Stomach (tissue), 8 donors: ENCODE measurements at regions not wholly inside any gene's neighbourhood (a gene's known extent, or its start where the extent isn't known, plus 50 kb on each side); places are given as distances from the start of the nearest gene placed in this dataset.

Source experiments
- DNase-seq, 2 donors: peaks; one replicate each; pipeline versions ENCODE4 v3.0.0 to v3.0.0-alpha.2; 2013 to 2019
- H3K27ac ChIP-seq, 5 donors: fragments of 200-600 bp in 4 of 5; sonication (generic) in 4 of 5; one replicate each; pipeline ENCODE4 v1.5.1; 2013 to 2019; ENCODE audit warnings: mild to moderate bottlenecking in 1 of 5, moderate library complexity in 1 of 5
- H3K27me3 ChIP-seq, 3 donors: fragments of 200-600 bp; sonication (generic); one replicate each; pipeline ENCODE4 v1.5.1; 2017 to 2019; ENCODE audit warnings: mixed run types in 1 of 3
- H3K36me3 ChIP-seq, 4 donors: fragments of 200-600 bp; sonication (generic); 1 replicate in 3 of 4; 2 replicates in 1 of 4; pipeline ENCODE4 v1.5.1; 2016 to 2019
- H3K4me1 ChIP-seq, 4 donors: fragments of 200-600 bp; sonication (generic); one replicate each; pipeline ENCODE4 v1.5.1; 2016 to 2019
- H3K4me3 ChIP-seq, 4 donors: fragments of 200-600 bp; sonication (generic) in 3 of 4; one replicate each; pipeline ENCODE4 v1.5.1; 2016 to 2019; ENCODE audit warnings: mild to moderate bottlenecking in 1 of 4
- H3K9me3 ChIP-seq, 4 donors: fragments of 200-600 bp; sonication (generic); one replicate each; pipeline ENCODE4 v1.5.1; 2016 to 2019
- EP300 ChIP-seq: sonication (generic); formaldehyde crosslinking; IDR thresholded peaks from one replicate; pipeline ENCODE4 v1.6.1; 2017; ENCODE audit warnings: antibody characterized with exemption
- POLR2A ChIP-seq, 4 donors: fragments of 450-650 bp; IDR thresholded peaks; one replicate each; pipeline ENCODE4 v1.6.1; 2016; ENCODE audit warnings: antibody characterized with exemption in 4 of 4, control low read depth in 2 of 4, mild to moderate bottlenecking in 1 of 4, moderate library complexity in 1 of 4
- POLR2AphosphoS5 ChIP-seq, 3 donors: sonication (generic); formaldehyde crosslinking; IDR thresholded peaks; one replicate each; pipeline ENCODE4 v1.6.1; 2016; ENCODE audit warnings: antibody characterized with exemption in 3 of 3
- WGBS, 5 donors: extraction: QIAGEN DNeasy Blood & Tissue Kit in 3 of 5; methylation state at CpG; one replicate each; pipeline versions ENCODE4 v1.1.5 to v1.1.7; 2013 to 2018; 5-methylcytosine and 5-hydroxymethylcytosine counted together
- intact Hi-C: fragments of 100-400 bp; cut with DNase I; formaldehyde crosslinking; loops from one replicate; pipeline ENCODE4 v1.15.1; 2023; ENCODE audit warnings: low total_unique reads
- TF ChIP-seq, protein P1 (sequence below), 7 experiments: fragments of 450-650 bp in 4 of 7; fragments of 200-600 bp in 3 of 7; sonication (generic) in 3 of 7; IDR thresholded peaks; one replicate each; pipeline ENCODE4 v1.5.1; 2016 to 2019; ENCODE audit warnings: antibody characterized with exemption in 7 of 7, control low read depth in 2 of 7, mild to moderate bottlenecking in 1 of 7
- donor health status: healthy with polysubstance abuse.
- donor health status: Bipolar disorder and iron deficiency.
- donor health status: healthy.

DNA sequence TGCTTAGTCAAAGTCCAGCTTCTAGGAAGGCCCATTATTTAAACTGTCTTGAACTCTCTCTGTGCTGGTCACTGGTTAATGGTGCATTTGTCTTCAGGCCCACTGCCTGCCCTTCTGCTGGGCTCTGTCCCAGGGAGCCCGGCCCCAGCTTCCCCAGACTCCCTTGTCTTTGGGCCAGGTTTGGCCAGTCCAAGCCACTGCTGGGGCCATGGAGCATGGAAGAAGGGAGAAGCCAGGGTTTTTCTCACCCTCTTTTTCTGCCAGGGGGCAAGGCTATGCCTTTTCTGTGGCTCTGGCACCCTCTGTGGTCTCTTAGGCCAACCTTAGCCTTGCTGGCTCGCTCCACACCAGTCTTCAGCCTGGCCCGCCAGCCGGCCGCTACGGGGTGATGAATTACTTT is 390.0 kb upstream of the SULF2 start:
- Histone ChIP-seq H3K4me3 (no peak overlapping the region), H3K27me3 (no peaks in the 10 kb centered on the region), H3K4me1 (no peaks in the 10 kb centered on the region), H3K27ac (no peak overlapping the region), H3K9me3 (peaks cover 0 to 9% (median 4%) of the 10 kb centered on the region in 4 donors), H3K36me3 (no peaks in the 10 kb centered on the region)
- no peak for DNase-seq
- WGBS, 5 donors: 79 to 86% (median 81%) methylated on average over 6 of the region's 6 CpGs
- TF ChIP-seq, protein P1, sequence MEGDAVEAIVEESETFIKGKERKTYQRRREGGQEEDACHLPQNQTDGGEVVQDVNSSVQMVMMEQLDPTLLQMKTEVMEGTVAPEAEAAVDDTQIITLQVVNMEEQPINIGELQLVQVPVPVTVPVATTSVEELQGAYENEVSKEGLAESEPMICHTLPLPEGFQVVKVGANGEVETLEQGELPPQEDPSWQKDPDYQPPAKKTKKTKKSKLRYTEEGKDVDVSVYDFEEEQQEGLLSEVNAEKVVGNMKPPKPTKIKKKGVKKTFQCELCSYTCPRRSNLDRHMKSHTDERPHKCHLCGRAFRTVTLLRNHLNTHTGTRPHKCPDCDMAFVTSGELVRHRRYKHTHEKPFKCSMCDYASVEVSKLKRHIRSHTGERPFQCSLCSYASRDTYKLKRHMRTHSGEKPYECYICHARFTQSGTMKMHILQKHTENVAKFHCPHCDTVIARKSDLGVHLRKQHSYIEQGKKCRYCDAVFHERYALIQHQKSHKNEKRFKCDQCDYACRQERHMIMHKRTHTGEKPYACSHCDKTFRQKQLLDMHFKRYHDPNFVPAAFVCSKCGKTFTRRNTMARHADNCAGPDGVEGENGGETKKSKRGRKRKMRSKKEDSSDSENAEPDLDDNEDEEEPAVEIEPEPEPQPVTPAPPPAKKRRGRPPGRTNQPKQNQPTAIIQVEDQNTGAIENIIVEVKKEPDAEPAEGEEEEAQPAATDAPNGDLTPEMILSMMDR (IDR thresholded peaks at IDR 0.05): no peak
- TF ChIP-seq EP300 (no peak), POLR2A (IDR thresholded peaks at IDR 0.05) (no peak), POLR2AphosphoS5 (IDR thresholded peaks at IDR 0.05) (no peak)
- intact Hi-C loops: no loop called here

DNA sequence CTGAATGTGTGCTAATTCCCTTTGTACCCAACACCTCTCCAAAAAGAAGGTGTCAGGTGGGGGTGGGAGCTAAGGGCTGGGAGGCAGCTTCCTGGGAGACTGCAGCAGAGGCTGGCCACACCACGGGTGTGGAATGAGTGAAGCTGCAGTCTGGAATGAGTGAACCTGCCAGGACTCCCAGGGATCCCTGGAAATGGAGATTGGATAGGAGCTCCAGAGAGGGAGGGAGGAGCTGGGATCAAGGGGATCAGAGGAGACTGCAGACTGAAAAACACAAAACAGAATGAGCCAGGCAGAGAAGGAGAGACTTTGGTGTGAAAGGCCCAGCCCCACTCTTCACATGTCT is 387.0 kb upstream of the SULF2 start:
- H3K9me3 ChIP-seq: peaks cover 0 to 9% (median 4%) of the 10 kb centered on the region in 4 donors
- 0 to 61% (median 40%) methylated on average over 1 of the region's 1 CpG for WGBS, 5 donors
- intact Hi-C loops: no loop called here
- H3K27me3 ChIP-seq: peaks cover 0 to 9% (median 0%) of the 10 kb centered on the region in 3 donors
- no peak for DNase-seq
- no peak overlapping the region for H3K27ac ChIP-seq
- H3K4me1 ChIP-seq: no peaks in the 10 kb centered on the region
- H3K4me3 ChIP-seq: no peak overlapping the region
- TF ChIP-seq, protein P1 (IDR thresholded peaks at IDR 0.05): no peak
- TF ChIP-seq POLR2AphosphoS5 (IDR thresholded peaks at IDR 0.05): no peak
- TF ChIP-seq EP300: no peak
- no peak for TF ChIP-seq POLR2A (IDR thresholded peaks at IDR 0.05)
- no peaks in the 10 kb centered on the region for H3K36me3 ChIP-seq

DNA sequence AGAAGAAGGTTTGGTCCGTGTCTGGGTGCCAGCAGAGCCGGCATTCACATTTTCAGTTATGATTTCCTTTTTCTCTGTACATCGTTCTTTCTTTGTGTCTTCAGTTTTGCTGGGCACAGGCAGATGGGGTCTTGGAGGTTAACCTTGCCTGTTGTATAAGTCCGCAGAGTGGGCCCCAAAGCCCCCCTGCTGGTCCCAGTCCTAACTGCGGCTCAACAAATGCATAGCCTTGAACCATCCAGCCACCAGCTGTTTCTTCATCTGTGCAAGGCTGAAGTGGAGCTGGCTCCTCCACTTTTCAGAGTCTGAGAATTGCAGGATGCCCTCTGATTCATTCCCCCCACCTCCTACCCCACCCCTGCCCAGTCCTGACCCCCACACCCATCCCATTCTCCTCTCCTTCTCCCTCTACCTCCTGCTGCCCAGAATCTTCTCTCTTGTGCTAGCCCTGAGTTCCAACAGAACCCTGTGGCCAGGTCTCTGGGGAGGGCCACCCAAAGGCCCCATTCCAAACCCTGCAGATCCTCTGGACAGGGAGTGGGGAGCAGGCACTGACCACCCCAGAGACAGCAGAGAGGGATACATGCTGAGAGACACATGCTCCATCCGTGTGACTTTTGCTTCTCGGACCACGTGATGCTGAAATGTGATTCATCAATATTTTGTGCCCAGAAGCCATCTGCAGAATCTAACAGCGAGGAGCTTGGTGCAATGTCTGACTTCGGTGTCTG is 386.5 kb upstream of the SULF2 start:
- TF ChIP-seq POLR2A (IDR thresholded peaks at IDR 0.05) (no peak), EP300 (no peak), POLR2AphosphoS5 (IDR thresholded peaks at IDR 0.05) (no peak)
- TF ChIP-seq, protein P1 (IDR thresholded peaks at IDR 0.05): no peak
- H3K4me1 ChIP-seq: no peaks in the 10 kb centered on the region
- H3K4me3 ChIP-seq: no peak overlapping the region
- H3K27me3 ChIP-seq: peaks cover 0 to 9% (median 0%) of the 10 kb centered on the region in 3 donors
- DNase-seq: no peak
- no peak overlapping the region for H3K27ac ChIP-seq
- WGBS, 5 donors: 69 to 87% (median 78%) methylated on average over 10 of the region's 10 CpGs
- intact Hi-C loops: no loop called here
- peaks cover 0 to 9% (median 4%) of the 10 kb centered on the region in 4 donors for H3K9me3 ChIP-seq
- H3K36me3 ChIP-seq: no peaks in the 10 kb centered on the region

DNA sequence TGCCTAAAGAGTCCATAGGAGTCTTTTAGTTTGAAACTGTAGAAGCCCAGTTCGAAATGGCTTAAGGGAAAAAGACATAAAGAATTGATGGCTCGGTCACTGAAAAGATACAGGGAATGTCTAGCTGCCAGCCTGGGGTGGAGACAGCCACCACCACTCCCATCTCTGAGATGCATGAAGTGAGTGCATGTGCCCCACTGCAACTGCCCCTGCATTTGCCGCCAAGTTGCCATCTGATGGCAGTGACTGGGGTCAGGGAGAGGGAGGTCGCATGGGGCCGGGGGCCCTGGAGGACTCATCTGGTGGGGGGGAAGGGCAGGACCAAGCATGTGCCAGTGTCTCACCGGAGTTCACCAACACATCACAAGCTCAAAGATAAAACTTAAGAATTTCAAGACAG is 385.8 kb upstream of the SULF2 start:
- H3K27ac ChIP-seq: no peak overlapping the region
- peaks cover 0 to 9% (median 4%) of the 10 kb centered on the region in 4 donors for H3K9me3 ChIP-seq
- intact Hi-C loops: no loop called here
- peaks cover 0 to 10% (median 0%) of the 10 kb centered on the region in 3 donors for H3K27me3 ChIP-seq
- TF ChIP-seq EP300 (no peak), POLR2AphosphoS5 (IDR thresholded peaks at IDR 0.05) (no peak), POLR2A (IDR thresholded peaks at IDR 0.05) (no peak)
- TF ChIP-seq, protein P1 (IDR thresholded peaks at IDR 0.05): no peak
- H3K36me3 ChIP-seq: no peaks in the 10 kb centered on the region
- H3K4me3 ChIP-seq: no peak overlapping the region
- WGBS, 5 donors: 68 to 84% (median 73%) methylated on average over 6 of the region's 6 CpGs
- no peaks in the 10 kb centered on the region for H3K4me1 ChIP-seq
- DNase-seq: no peak
